ENCODE measurements at regions not wholly inside any gene's neighbourhood (a gene's known extent, or its start where the extent isn't known, plus 50 kb on each side); places are given as distances from the start of the nearest gene placed in this dataset.

GRCh38 chr10:33406596-33406995, 72.1 kb upstream of the NRP1 start:
- Histone ChIP-seq H3K4me3 (no peak overlapping the region), H3K27me3 (no peaks in the 10 kb centered on the region), H3K9me3 (no peaks in the 10 kb centered on the region), H3K36me3 (no peaks in the 10 kb centered on the region), H3K27ac (no peak overlapping the region), H3K4me1 (no peaks in the 10 kb centered on the region)
- no peak for DNase-seq
- TF ChIP-seq CTCF (IDR thresholded peaks at IDR 0.05): no peak
- intact Hi-C loops (cut with DNase I; ENCODE audit: low total_unique reads): no loop called here

GRCh38 chr10:33402220-33403073, 68.0 kb upstream of the NRP1 start:
- H3K27me3 ChIP-seq: no peaks in the 10 kb centered on the region
- intact Hi-C loops (cut with DNase I; ENCODE audit: low total_unique reads): no loop called here
- H3K4me3 ChIP-seq: no peak overlapping the region
- H3K36me3 ChIP-seq: no peaks in the 10 kb centered on the region
- no peak overlapping the region for H3K27ac ChIP-seq
- H3K4me1 ChIP-seq: no peaks in the 10 kb centered on the region
- no peak for DNase-seq
- peaks cover 0 to 1% (median 0%) of the 10 kb centered on the region in 3 donors for H3K9me3 ChIP-seq
- no peak for TF ChIP-seq CTCF (IDR thresholded peaks at IDR 0.05)

- no peaks in the 10 kb centered on the region for H3K27me3 ChIP-seq
- no peak overlapping the region for H3K4me3 ChIP-seq
- no peak overlapping the region for H3K27ac ChIP-seq
- H3K36me3 ChIP-seq: no peaks in the 10 kb centered on the region
- H3K4me1 ChIP-seq: no peaks in the 10 kb centered on the region
- DNase-seq: no peak
- peaks cover 0 to 9% (median 0%) of the 10 kb centered on the region in 3 donors for H3K9me3 ChIP-seq
- intact Hi-C loops (cut with DNase I; ENCODE audit: low total_unique reads): no loop called here
- TF ChIP-seq CTCF (IDR thresholded peaks at IDR 0.05): no peak
Measured at GRCh38 chr10:33401300-33401699, 66.8 kb upstream of the NRP1 start.

- H3K4me1 ChIP-seq: no peaks in the 10 kb centered on the region
- intact Hi-C loops (cut with DNase I; ENCODE audit: low total_unique reads): no loop called here
- H3K27me3 ChIP-seq: no peaks in the 10 kb centered on the region
- peaks cover 0 to 9% (median 0%) of the 10 kb centered on the region in 3 donors for H3K9me3 ChIP-seq
- H3K27ac ChIP-seq: no peak overlapping the region
- no peak overlapping the region for H3K4me3 ChIP-seq
- DNase-seq: no peak
- TF ChIP-seq CTCF (IDR thresholded peaks at IDR 0.05): no peak
- H3K36me3 ChIP-seq: no peaks in the 10 kb centered on the region
Measured at GRCh38 chr10:33398796-33399195, 64.3 kb upstream of the NRP1 start.

- TF ChIP-seq CTCF (IDR thresholded peaks at IDR 0.05): no peak
- Histone ChIP-seq H3K36me3 (no peaks in the 10 kb centered on the region), H3K4me1 (no peaks in the 10 kb centered on the region), H3K27me3 (no peaks in the 10 kb centered on the region), H3K9me3 (peaks cover 0 to 9% (median 0%) of the 10 kb centered on the region in 3 donors), H3K27ac (no peak overlapping the region), H3K4me3 (no peak overlapping the region)
- intact Hi-C loops (cut with DNase I; ENCODE audit: low total_unique reads): no loop called here
- no peak for DNase-seq
Measured at GRCh38 chr10:33396938-33397337, 62.5 kb upstream of the NRP1 start.

Data from tibial artery (tissue), 4 donors.